PC-9 (cell line): ENCODE measurements at regions not wholly inside any gene's neighbourhood (a gene's known extent, or its start where the extent isn't known, plus 50 kb on each side); places are given as distances from the start of the nearest gene placed in this dataset.
A peak's percentile ranks its signal among the peaks of the same experiment; 100 is the strongest.
"Not testable (repeated sequence)": the region's sequence is repeated elsewhere in the genome, so short reads cannot be mapped to it uniquely, and the experiment has no call there.

Experiments
- BruUV-seq: library from RNA; stranded (reverse); fragments of 400-500 nt; replicated peaks from 2 replicates; lab custom pipeline; 2021; lab: Mats Ljungman, UMichigan
- CTCF ChIA-PET: fragments of 300-600 bp; sonication (Branson Sonifier 250); formaldehyde crosslinking; loops from one replicate; lab custom pipeline; 2022; ENCODE audit warnings: antibody characterized with exemption; lab: Charles Lee
- POLR2A ChIA-PET: fragments of 300-600 bp; sonication (Branson Sonifier 250); formaldehyde crosslinking; loops from one replicate; lab custom pipeline; 2022; ENCODE audit warnings: antibody characterized with exemption; ENCODE audit not compliant: unreplicated experiment; lab: Charles Lee
- DNase-seq, 2 experiments: peaks; one replicate each; pipeline versions ENCODE4 v3.0.0 to v3.0.0-alpha.2; 2015 to 2022; ENCODE audit warnings: mixed read lengths in 1 of 2
- H2AFZ ChIP-seq: fragments of 200-600 bp; sonication (generic); 2 replicates; pipeline ENCODE4 v1.8.1; 2017; ENCODE audit warnings: antibody characterized with exemption
- H3F3A ChIP-seq: fragments of 200-600 bp; sonication (generic); 2 replicates; pipeline ENCODE4 v1.8.1; 2017; ENCODE audit warnings: antibody characterized with exemption, mild to moderate bottlenecking, low read depth; ENCODE audit not compliant: insufficient read depth
- H3K27ac ChIP-seq: fragments of 200-600 bp; sonication (generic); 2 replicates; pipeline ENCODE4 v1.6.1; 2016; ENCODE audit warnings: mixed run types
- H3K27me3 ChIP-seq: fragments of 200-600 bp; sonication (generic); 2 replicates; pipeline ENCODE4 v1.6.1; 2016; ENCODE audit warnings: low read depth, mixed run types; ENCODE audit not compliant: insufficient read depth
- H3K36me3 ChIP-seq: fragments of 200-600 bp; sonication (generic); 2 replicates; pipeline ENCODE4 v1.6.1; 2016; ENCODE audit warnings: low read depth, mixed run types
- H3K4me1 ChIP-seq: fragments of 200-600 bp; sonication (generic); replicated peaks from 2 replicates; pipeline ENCODE4 v1.6.1; 2016; ENCODE audit warnings: mixed run types; ENCODE audit not compliant: insufficient read depth
- H3K4me2 ChIP-seq: fragments of 200-600 bp; sonication (generic); 2 replicates; pipeline ENCODE4 v1.6.1; 2017; ENCODE audit warnings: mixed run types
- H3K4me3 ChIP-seq: fragments of 200-600 bp; sonication (generic); 2 replicates; pipeline ENCODE4 v1.6.1; 2016; ENCODE audit warnings: mixed run types
- H3K79me2 ChIP-seq: fragments of 200-600 bp; sonication (generic); 2 replicates; pipeline ENCODE4 v1.6.1; 2017; ENCODE audit warnings: low read depth, mixed run types
- H3K9me2 ChIP-seq: fragments of 200-600 bp; sonication (generic); 2 replicates; pipeline ENCODE4 v1.8.1; 2017; ENCODE audit warnings: mild to moderate bottlenecking; ENCODE audit not compliant: insufficient read depth
- H3K9me3 ChIP-seq: fragments of 200-600 bp; sonication (generic); 2 replicates; pipeline ENCODE4 v1.8.1; 2016; ENCODE audit warnings: low read depth; ENCODE audit not compliant: insufficient read depth
- H4K20me1 ChIP-seq: fragments of 200-600 bp; sonication (generic); 2 replicates; pipeline ENCODE4 v1.8.1; 2017; ENCODE audit not compliant: insufficient read depth
- EZH2 ChIP-seq: fragments of 200-600 bp; sonication (generic); IDR thresholded peaks from 2 replicates; pipeline ENCODE4 v1.8.0; 2017; ENCODE audit warnings: antibody characterized with exemption, low read depth
- intact Hi-C: fragments of 100-400 bp; cut with micrococcal nuclease; formaldehyde crosslinking; loops from one replicate; pipeline ENCODE4 v1.10.0; 2022; ENCODE audit not compliant: unreplicated experiment
- TF ChIP-seq, protein P1 (sequence below): fragments of 200-600 bp; sonication (generic); conservative IDR thresholded peaks from 2 replicates; pipeline ENCODE4 v1.6.1; 2017; ENCODE audit warnings: mixed run types, antibody characterized with exemption, mild to moderate bottlenecking, moderate library complexity

DNA sequence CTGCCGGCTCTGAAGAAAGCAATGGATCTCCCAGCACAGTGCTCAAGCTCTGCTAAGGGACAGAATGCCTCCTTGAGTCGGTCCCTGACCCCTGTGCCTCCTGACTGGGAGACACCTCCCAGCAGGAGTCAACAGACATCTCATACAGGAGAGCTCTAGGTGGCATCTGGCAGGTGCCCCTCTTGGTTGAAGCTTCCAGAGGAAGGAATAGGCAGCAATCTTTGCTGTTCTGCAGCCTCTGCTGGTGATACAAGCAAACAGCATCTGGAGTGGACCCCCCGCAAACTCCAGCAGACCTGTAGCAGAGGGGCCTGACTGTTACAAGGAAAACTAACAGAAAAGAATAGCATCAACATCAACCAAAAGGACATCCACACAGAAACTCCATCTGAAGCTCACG lies 123.9 kb upstream of the GCFC2 start:
- H3K36me3 ChIP-seq, POLR2A ChIA-PET, H3K4me3 ChIP-seq, H4K20me1 ChIP-seq, H3K79me2 ChIP-seq, BruUV-seq, H3K4me1 ChIP-seq, H2AFZ ChIP-seq, H3K9me2 ChIP-seq, H3K4me2 ChIP-seq, H3K9me3 ChIP-seq, H3K27ac ChIP-seq, H3F3A ChIP-seq, CTCF ChIA-PET, intact Hi-C loops, DNase-seq: not testable (repeated sequence)
- 0 out of 2 replicates have a peak, but pooled peaks cover 14% of the 10 kb centered on the region for H3K27me3 ChIP-seq
- TF ChIP-seq, protein P1, sequence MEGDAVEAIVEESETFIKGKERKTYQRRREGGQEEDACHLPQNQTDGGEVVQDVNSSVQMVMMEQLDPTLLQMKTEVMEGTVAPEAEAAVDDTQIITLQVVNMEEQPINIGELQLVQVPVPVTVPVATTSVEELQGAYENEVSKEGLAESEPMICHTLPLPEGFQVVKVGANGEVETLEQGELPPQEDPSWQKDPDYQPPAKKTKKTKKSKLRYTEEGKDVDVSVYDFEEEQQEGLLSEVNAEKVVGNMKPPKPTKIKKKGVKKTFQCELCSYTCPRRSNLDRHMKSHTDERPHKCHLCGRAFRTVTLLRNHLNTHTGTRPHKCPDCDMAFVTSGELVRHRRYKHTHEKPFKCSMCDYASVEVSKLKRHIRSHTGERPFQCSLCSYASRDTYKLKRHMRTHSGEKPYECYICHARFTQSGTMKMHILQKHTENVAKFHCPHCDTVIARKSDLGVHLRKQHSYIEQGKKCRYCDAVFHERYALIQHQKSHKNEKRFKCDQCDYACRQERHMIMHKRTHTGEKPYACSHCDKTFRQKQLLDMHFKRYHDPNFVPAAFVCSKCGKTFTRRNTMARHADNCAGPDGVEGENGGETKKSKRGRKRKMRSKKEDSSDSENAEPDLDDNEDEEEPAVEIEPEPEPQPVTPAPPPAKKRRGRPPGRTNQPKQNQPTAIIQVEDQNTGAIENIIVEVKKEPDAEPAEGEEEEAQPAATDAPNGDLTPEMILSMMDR, result 0 out of 2 replicates have a peak, but pooled peaks have one; percentile 28

DNA sequence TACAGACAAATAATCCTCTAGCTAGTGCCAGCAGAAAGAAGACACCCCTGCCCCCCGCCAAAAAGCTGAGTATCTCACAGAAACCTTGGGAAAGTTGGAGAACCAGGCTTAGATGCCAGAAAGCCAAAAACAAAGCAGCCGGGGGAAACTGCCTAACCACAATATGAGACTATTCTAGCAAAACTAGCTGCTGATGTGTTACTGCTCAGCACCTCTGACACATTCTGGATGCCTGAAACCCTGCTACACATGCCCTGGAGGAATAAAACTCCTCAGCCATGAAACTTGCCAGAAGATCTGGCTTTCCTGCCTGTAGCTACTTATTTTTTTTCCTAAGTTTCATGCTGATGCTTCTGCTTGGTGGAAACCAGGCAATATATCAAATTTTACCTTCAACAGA lies 122.7 kb upstream of the GCFC2 start:
- no peaks in the 10 kb centered on the region for H3K4me1 ChIP-seq

DNA sequence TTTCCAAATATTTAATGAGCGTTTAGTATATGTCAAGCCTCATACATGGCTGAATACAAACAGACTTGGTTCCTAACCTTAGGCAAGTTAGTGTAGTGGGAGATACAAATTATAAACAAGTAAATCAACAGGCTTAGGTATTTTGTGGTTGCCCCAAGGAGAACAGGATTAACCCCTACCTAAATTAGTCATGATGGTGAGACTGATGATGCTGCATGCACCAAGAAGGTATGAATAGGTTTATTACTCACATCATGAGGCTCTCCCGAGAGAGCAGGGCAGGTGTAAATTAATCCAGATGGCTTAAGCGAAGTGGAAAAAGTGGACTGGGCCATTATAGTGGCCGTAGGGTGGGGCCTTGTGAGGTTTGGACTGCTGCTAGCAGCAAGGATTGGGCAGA lies 118.1 kb upstream of the GCFC2 start:
- Histone ChIP-seq H3K36me3 (no peaks in the 10 kb centered on the region), H3F3A (no peaks in the 10 kb centered on the region), H2AFZ (no peak overlapping the region), H3K9me2 (no peaks in the 10 kb centered on the region), H3K79me2 (no peaks in the 10 kb centered on the region), H3K4me1 (no peaks in the 10 kb centered on the region), H3K27ac (no peak overlapping the region), H3K27me3 (peaks cover 19% of the 10 kb centered on the region), H3K9me3 (no peaks in the 10 kb centered on the region; the same call in 1 of the 2 replicates), H4K20me1 (no peaks in the 10 kb centered on the region; the same call in 1 of the 2 replicates), H3K4me2 (no peak overlapping the region), H3K4me3 (no peak overlapping the region)
- CTCF ChIA-PET, result no interaction called here
- POLR2A ChIA-PET, result no interaction called here
- DNase-seq, result peak in 1 of 2 experiments; percentile 66
- TF ChIP-seq, protein P1, result no peak
- no peak for TF ChIP-seq EZH2
- intact Hi-C loops, result no loop called here
- no TSS peak for BruUV-seq

More for the DNA sequence above, 122.7 kb upstream of the GCFC2 start:
- ChIA-PET POLR2A (no interaction called here), CTCF (no interaction called here)
- Histone ChIP-seq H3K27ac (no peak overlapping the region), H3K9me2 (no peaks in the 10 kb centered on the region), H3K9me3 (no peaks in the 10 kb centered on the region; the same call in 1 of the 2 replicates), H3F3A (no peaks in the 10 kb centered on the region), H3K36me3 (no peaks in the 10 kb centered on the region), H2AFZ (no peak overlapping the region), H3K4me2 (no peak overlapping the region), H3K79me2 (no peaks in the 10 kb centered on the region), H3K27me3 (0 out of 2 replicates have a peak, but pooled peaks cover 14% of the 10 kb centered on the region), H3K4me3 (no peak overlapping the region), H4K20me1 (no peaks in the 10 kb centered on the region)
- intact Hi-C loops, result no loop called here
- no peak for DNase-seq
- TF ChIP-seq EZH2, result no peak
- BruUV-seq, result no TSS peak

DNA sequence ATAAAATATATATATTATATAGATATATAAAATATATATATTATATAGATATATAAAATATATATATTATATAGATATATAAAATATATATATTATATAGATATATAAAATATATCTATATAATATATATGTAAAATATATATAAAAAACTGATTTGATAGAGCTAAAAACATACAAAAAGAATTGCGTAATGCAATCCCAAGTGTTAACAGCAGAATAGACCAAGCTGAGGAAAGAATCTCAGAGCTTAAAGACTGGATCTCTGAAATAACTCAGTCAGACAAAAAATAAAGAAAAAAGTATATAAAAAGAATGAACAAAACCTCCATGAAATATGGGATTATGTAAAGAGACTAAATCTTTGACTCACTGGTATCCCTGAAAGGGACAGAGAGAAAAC lies 112.8 kb upstream of the GCFC2 start:
- H3K4me3 ChIP-seq, H3F3A ChIP-seq, H3K9me2 ChIP-seq, H3K9me3 ChIP-seq, POLR2A ChIA-PET, BruUV-seq, DNase-seq, H2AFZ ChIP-seq, H3K4me2 ChIP-seq, H3K4me1 ChIP-seq, H3K36me3 ChIP-seq, H3K27ac ChIP-seq, H4K20me1 ChIP-seq, intact Hi-C loops, H3K79me2 ChIP-seq, CTCF ChIA-PET: not testable (repeated sequence)
- H3K27me3 ChIP-seq, result peaks cover 24% of the 10 kb centered on the region
